ENCODE measurements at regions not wholly inside any gene's neighbourhood (a gene's known extent, or its start where the extent isn't known, plus 50 kb on each side); places are given as distances from the start of the nearest gene placed in this dataset.

DNA sequence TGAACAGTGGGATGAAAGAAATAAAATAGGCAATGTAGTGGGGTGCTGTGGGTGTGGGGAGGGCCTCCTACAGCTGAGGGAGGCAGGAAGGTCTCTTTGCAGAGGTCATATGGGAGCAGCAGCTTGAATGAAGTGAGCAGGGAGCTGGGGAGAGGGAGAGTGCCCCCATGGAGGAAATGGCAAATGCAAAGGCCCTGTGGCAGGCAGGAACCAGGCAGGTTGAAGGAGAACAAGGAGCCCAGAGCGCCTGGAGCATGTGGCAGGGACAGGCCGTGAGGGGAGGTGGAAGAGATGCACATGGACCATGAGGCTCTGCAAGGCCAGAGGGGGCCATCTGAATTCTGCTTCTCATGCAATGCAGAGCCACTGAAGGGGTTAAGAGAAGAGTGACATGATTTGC, 191.8 kb downstream of the URI1 start:
- H3K9me3 ChIP-seq (ENCODE audit: severe bottlenecking): no peaks in the 10 kb centered on the region
- TF ChIP-seq, protein P1, sequence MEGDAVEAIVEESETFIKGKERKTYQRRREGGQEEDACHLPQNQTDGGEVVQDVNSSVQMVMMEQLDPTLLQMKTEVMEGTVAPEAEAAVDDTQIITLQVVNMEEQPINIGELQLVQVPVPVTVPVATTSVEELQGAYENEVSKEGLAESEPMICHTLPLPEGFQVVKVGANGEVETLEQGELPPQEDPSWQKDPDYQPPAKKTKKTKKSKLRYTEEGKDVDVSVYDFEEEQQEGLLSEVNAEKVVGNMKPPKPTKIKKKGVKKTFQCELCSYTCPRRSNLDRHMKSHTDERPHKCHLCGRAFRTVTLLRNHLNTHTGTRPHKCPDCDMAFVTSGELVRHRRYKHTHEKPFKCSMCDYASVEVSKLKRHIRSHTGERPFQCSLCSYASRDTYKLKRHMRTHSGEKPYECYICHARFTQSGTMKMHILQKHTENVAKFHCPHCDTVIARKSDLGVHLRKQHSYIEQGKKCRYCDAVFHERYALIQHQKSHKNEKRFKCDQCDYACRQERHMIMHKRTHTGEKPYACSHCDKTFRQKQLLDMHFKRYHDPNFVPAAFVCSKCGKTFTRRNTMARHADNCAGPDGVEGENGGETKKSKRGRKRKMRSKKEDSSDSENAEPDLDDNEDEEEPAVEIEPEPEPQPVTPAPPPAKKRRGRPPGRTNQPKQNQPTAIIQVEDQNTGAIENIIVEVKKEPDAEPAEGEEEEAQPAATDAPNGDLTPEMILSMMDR (IDR thresholded peaks at IDR 0.05; ENCODE audit: low read depth, low read length): no peak
- H3K4me3 ChIP-seq (ENCODE audit: low read depth, low read length): no peak overlapping the region
- no peaks in the 10 kb centered on the region for H3K27me3 ChIP-seq (ENCODE audit: insufficient read depth, low read depth, severe bottlenecking)
- DNase-seq: no peak
- no peaks in the 10 kb centered on the region for H3K36me3 ChIP-seq
- H3K27ac ChIP-seq: no peak overlapping the region

DNA sequence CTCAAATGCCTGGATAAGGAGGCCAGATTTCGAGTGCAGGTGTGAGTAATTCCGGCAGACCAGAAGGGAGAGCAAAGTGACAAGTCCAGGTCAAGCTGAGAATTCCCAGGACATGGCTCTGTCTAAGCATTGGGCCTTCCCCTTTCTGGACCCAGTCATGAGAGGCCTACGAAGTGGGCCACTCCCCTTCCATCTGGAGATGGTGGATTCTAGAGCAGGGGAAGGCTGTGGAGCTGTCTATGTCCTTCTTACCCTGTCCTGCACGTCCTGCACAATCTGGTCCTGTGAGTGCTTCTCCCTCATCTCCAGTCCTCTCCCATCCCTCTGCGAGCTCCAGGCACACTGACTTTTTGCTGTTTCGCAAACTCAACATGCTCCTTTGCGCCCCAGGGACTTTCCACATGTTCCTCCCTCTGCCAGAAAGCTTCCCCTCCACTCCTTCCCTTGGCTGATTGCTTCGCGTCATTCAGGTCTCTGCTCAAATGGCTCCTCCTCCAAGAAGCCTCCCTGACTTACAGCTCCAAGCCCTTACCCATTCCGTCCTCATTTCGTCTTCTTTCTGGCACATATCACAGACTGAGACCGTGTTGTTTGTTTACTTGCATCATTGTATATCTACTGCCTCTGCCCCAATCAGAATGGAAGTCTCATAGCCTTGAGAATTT, 193.2 kb downstream of the URI1 start:
- no peak for DNase-seq
- Histone ChIP-seq H3K36me3 (no peaks in the 10 kb centered on the region), H3K4me3 (ENCODE audit: low read depth, low read length) (no peak overlapping the region), H3K27me3 (ENCODE audit: insufficient read depth, low read depth, severe bottlenecking) (no peaks in the 10 kb centered on the region), H3K9me3 (ENCODE audit: severe bottlenecking) (no peaks in the 10 kb centered on the region), H3K27ac (no peak overlapping the region)
- TF ChIP-seq, protein P1 (IDR thresholded peaks at IDR 0.05; ENCODE audit: low read depth, low read length): no peak

DNA sequence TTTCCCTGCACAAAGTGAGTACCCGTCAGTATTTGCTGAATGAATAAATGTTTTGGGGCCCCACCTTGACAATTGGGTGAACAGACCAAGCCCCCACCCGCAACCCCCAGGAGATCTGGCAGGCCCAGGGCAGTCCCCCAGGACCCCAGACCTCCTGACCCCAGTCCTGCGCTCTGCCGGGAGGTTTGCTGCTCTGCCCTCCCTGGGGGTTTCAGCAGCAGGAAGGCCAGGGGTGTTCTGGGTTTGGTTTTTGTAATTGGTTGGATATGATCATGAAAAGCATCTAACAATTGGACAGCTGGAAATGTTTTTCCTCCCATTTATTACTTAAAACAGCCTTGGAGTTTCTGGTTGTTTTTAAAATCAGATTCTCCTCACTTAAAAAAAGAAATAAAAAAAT, 193.8 kb downstream of the URI1 start:
- no peak for DNase-seq
- H3K36me3 ChIP-seq: no peaks in the 10 kb centered on the region
- no peak overlapping the region for H3K27ac ChIP-seq
- TF ChIP-seq, protein P1 (IDR thresholded peaks at IDR 0.05; ENCODE audit: low read depth, low read length): no peak
- no peaks in the 10 kb centered on the region for H3K9me3 ChIP-seq (ENCODE audit: severe bottlenecking)
- H3K27me3 ChIP-seq (ENCODE audit: insufficient read depth, low read depth, severe bottlenecking): no peaks in the 10 kb centered on the region
- H3K4me3 ChIP-seq (ENCODE audit: low read depth, low read length): no peak overlapping the region

DNA sequence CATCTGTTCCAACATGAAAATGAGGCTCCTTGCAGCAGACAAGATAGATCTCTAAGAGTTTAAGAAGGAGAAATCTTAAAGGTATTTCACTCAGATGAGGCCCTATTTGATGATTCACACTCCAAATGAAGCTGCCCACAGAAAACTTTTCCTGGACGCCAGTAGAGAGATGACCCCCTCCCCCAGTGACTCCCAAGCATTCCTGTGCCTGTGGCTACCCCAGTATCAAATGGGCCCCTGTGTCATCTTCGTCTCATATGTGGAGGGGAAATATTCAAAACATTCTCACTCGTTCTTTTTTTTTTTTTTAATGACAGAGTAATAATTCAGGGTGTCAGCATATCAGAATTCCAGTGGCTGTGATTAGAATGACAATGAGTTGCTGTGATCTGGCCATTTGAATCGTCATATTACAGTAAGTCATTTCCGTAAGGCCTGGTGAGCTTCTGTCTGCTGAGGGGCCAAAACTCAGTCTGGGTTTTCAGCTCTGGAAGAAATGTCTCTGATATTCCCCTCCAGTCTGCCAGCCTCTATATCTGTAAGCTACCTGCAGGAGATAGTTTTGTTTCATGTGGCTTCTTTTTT, 194.7 kb downstream of the URI1 start:
- no peak overlapping the region for H3K27ac ChIP-seq
- no peaks in the 10 kb centered on the region for H3K36me3 ChIP-seq
- DNase-seq: no peak
- no peaks in the 10 kb centered on the region for H3K27me3 ChIP-seq (ENCODE audit: insufficient read depth, low read depth, severe bottlenecking)
- TF ChIP-seq, protein P1 (IDR thresholded peaks at IDR 0.05; ENCODE audit: low read depth, low read length): no peak
- no peak overlapping the region for H3K4me3 ChIP-seq (ENCODE audit: low read depth, low read length)
- H3K9me3 ChIP-seq (ENCODE audit: severe bottlenecking): no peaks in the 10 kb centered on the region

DNA sequence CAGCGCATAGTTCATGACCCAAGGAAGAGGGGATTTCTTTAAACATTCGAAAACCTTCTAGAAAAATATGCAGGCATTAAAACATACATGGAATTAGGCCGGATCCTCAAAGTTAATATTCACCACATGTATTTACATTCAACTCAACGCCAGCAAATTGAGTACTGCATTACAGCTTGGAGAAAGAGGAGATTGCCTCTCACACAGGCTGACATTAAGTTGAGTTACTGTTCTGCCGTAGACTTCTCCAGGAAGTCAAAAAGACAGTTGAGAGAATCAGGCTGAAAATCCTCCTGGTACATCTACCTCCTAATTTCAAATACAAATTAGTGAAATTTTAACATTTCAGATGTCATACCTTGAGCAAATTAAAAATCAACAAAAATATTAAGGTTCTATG, 195.7 kb downstream of the URI1 start:
- Histone ChIP-seq H3K27me3 (ENCODE audit: insufficient read depth, low read depth, severe bottlenecking) (no peaks in the 10 kb centered on the region), H3K36me3 (no peaks in the 10 kb centered on the region), H3K27ac (no peak overlapping the region), H3K4me3 (ENCODE audit: low read depth, low read length) (no peak overlapping the region), H3K9me3 (ENCODE audit: severe bottlenecking) (no peaks in the 10 kb centered on the region)
- TF ChIP-seq, protein P1 (IDR thresholded peaks at IDR 0.05; ENCODE audit: low read depth, low read length): no peak
- DNase-seq: no peak

Data from WERI-Rb-1 (cell line).